ENCODE measurements at regions not wholly inside any gene's neighbourhood (a gene's known extent, or its start where the extent isn't known, plus 50 kb on each side); places are given as distances from the start of the nearest gene placed in this dataset.
A peak's percentile ranks its signal among the peaks of the same experiment; 100 is the strongest.

DNA sequence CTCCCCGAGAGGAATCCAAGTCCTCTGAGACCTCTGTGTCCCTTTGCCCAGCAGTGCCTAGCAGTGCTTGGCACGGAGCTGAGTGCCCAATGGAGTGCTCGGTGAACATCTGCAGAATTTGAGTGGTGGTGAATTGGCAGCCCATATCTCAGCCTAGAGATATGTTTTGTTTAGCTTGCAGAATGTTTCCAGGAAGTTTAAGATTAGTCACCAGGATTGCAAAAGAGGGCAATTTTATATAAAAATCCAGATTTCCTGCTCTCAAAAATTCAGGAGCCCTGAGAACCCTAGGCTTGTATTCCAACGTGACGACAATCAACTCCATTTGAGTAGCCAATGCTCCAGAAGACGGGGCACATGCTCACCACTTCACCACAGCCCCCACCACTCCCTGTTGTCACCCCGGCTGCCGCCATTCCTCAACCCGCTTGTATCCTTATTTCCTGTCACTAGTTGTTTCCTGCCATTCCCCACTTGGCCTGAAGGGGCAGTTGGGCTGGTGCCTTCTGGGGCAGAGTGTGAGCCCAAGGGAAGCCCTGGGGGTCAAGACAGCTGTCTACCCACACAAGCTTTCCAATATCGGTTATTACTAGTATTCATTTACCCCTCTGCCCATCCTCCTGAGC is 116.9 kb downstream of the EFNB1 start:
- H3K9me3 ChIP-seq, result no peaks in the 10 kb centered on the region
- no peak overlapping the region for H3K27ac ChIP-seq (ENCODE audit: low read depth in 2 of 2, low read length in 1 of 2)
- peaks cover 5% of the 10 kb centered on the region for H3K27me3 ChIP-seq (ENCODE audit: insufficient read depth)
- H4K20me1 ChIP-seq (ENCODE audit: insufficient read depth), result no peaks in the 10 kb centered on the region
- no peaks in the 10 kb centered on the region for H3K9me2 ChIP-seq
- no peak overlapping the region for H3K9ac ChIP-seq
- WGBS (ENCODE audit: low lambda C conversion rate), result 37% methylated on average over 9 of the region's 10 CpGs
- POLR2A ChIA-PET, result no interaction called here
- no peak for DNase-seq
- no peak overlapping the region for H2AFZ ChIP-seq (ENCODE audit: low read depth)
- peaks cover 0 to 20% of the 10 kb centered on the region in 2 experiments; a peak in 1 of 4 replicates for H3K4me1 ChIP-seq (ENCODE audit: control insufficient read depth in 1 of 2, insufficient read depth in 2 of 2, low read depth in 1 of 2, low read length in 1 of 2)
- no peak overlapping the region for H3K4me2 ChIP-seq
- H3K4me3 ChIP-seq (ENCODE audit: low read depth in 2 of 2, low read length in 1 of 2), result no peak overlapping the region
- no peaks in the 10 kb centered on the region for H3F3A ChIP-seq (replicated peaks; ENCODE audit: insufficient read depth)
- TF ChIP-seq TCF12 (IDR thresholded peaks at IDR 0.05), result no peak
- TF ChIP-seq, protein P1, sequence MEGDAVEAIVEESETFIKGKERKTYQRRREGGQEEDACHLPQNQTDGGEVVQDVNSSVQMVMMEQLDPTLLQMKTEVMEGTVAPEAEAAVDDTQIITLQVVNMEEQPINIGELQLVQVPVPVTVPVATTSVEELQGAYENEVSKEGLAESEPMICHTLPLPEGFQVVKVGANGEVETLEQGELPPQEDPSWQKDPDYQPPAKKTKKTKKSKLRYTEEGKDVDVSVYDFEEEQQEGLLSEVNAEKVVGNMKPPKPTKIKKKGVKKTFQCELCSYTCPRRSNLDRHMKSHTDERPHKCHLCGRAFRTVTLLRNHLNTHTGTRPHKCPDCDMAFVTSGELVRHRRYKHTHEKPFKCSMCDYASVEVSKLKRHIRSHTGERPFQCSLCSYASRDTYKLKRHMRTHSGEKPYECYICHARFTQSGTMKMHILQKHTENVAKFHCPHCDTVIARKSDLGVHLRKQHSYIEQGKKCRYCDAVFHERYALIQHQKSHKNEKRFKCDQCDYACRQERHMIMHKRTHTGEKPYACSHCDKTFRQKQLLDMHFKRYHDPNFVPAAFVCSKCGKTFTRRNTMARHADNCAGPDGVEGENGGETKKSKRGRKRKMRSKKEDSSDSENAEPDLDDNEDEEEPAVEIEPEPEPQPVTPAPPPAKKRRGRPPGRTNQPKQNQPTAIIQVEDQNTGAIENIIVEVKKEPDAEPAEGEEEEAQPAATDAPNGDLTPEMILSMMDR (IDR thresholded peaks at IDR 0.05), result peak; percentile 48
- CTCF ChIA-PET, result interaction anchor here (1.0 to 2.9 kb wide), 9 partner anchors 9 to 161 kb away, joined by 3 to 27 read pairs (median 4); partner anchors contain the start of gene EFNB1
- no peaks in the 10 kb centered on the region for H3K36me3 ChIP-seq (replicated peaks in 1 of 2; ENCODE audit: control insufficient read depth in 1 of 2, insufficient read depth in 2 of 2, low read length in 1 of 2)
- H3K79me2 ChIP-seq (ENCODE audit: insufficient read depth), result no peaks in the 10 kb centered on the region

DNA sequence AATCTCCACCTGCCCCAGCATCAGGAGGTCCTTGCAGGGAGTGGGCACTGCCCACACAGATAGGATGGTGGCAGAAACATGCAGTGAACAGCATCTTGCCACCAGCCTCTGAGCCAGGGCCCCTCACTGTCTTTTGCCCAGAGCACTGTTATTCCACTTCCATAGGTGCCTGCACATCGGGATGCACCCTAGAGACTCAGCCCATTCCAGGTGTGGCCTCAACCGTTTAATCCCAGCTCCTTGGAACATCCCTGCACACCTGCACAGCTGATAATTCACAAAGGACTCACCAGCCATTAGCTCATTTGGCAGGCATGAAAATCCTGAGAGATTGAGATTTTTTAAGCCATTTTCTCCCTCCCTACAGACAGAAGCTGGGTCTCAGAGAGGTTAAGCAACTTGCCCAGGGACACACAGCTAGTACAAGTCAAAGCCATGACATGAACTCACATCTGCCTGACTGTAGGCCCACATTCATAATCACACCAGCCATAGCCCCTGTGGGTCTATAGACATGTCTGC is 116.3 kb downstream of the EFNB1 start:
- H3K9me2 ChIP-seq, result no peaks in the 10 kb centered on the region
- no peak overlapping the region for H3K4me2 ChIP-seq
- H3K9me3 ChIP-seq, result no peaks in the 10 kb centered on the region
- H3K36me3 ChIP-seq (replicated peaks in 1 of 2; ENCODE audit: control insufficient read depth in 1 of 2, insufficient read depth in 2 of 2, low read length in 1 of 2), result no peaks in the 10 kb centered on the region
- H3F3A ChIP-seq (replicated peaks; ENCODE audit: insufficient read depth), result no peaks in the 10 kb centered on the region
- no peak overlapping the region for H2AFZ ChIP-seq (ENCODE audit: low read depth)
- ChIA-PET POLR2A (no interaction called here), CTCF (interaction anchor here (1.0 to 2.9 kb wide), 7 partner anchors 9 to 115 kb away, joined by 3 to 12 read pairs (median 3); no protein-coding TSS in a partner anchor)
- H3K79me2 ChIP-seq (ENCODE audit: insufficient read depth), result no peaks in the 10 kb centered on the region
- H3K4me1 ChIP-seq (ENCODE audit: control insufficient read depth in 1 of 2, insufficient read depth in 2 of 2, low read depth in 1 of 2, low read length in 1 of 2), result peaks cover 0 to 20% of the 10 kb centered on the region in 2 experiments; a peak in 1 of 4 replicates
- no peaks in the 10 kb centered on the region for H4K20me1 ChIP-seq (ENCODE audit: insufficient read depth)
- H3K9ac ChIP-seq, result no peak overlapping the region
- no peak for DNase-seq
- WGBS (ENCODE audit: low lambda C conversion rate), result no CpG with 5 or more reads among the region's 2 CpGs
- peaks cover 5% of the 10 kb centered on the region for H3K27me3 ChIP-seq (ENCODE audit: insufficient read depth)
- H3K4me3 ChIP-seq (ENCODE audit: low read depth in 2 of 2, low read length in 1 of 2), result no peak overlapping the region
- no peak overlapping the region for H3K27ac ChIP-seq (ENCODE audit: low read depth in 2 of 2, low read length in 1 of 2)
- TF ChIP-seq, protein P2, sequence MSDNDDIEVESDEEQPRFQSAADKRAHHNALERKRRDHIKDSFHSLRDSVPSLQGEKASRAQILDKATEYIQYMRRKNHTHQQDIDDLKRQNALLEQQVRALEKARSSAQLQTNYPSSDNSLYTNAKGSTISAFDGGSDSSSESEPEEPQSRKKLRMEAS (IDR thresholded peaks at IDR 0.05; ENCODE audit: low read depth), result no peak
- no peak for TF ChIP-seq POLR2AphosphoS5 (IDR thresholded peaks at IDR 0.05; ENCODE audit: low read depth, low read length)
- no peak for TF ChIP-seq SIN3A (IDR thresholded peaks at IDR 0.05; ENCODE audit: borderline replicate concordance, low read depth, low read length)
- no peak for TF ChIP-seq ELF1 (IDR thresholded peaks at IDR 0.05)
- no peak for TF ChIP-seq RAD21 (IDR thresholded peaks at IDR 0.05; ENCODE audit: low read length)
- TF ChIP-seq FOXJ3 (CRISPR knock-in tag; IDR thresholded peaks at IDR 0.05), result no peak
- no peak for TF ChIP-seq JUND (IDR thresholded peaks at IDR 0.05)
- no peak for TF ChIP-seq EZH2phosphoT487 (IDR thresholded peaks at IDR 0.05; ENCODE audit: borderline replicate concordance, low read depth)

Data from SK-N-SH (cell line).